ENCODE measurements at regions not wholly inside any gene's neighbourhood (a gene's known extent, or its start where the extent isn't known, plus 50 kb on each side); places are given as distances from the start of the nearest gene placed in this dataset.

- TF ChIP-seq, protein P1, sequence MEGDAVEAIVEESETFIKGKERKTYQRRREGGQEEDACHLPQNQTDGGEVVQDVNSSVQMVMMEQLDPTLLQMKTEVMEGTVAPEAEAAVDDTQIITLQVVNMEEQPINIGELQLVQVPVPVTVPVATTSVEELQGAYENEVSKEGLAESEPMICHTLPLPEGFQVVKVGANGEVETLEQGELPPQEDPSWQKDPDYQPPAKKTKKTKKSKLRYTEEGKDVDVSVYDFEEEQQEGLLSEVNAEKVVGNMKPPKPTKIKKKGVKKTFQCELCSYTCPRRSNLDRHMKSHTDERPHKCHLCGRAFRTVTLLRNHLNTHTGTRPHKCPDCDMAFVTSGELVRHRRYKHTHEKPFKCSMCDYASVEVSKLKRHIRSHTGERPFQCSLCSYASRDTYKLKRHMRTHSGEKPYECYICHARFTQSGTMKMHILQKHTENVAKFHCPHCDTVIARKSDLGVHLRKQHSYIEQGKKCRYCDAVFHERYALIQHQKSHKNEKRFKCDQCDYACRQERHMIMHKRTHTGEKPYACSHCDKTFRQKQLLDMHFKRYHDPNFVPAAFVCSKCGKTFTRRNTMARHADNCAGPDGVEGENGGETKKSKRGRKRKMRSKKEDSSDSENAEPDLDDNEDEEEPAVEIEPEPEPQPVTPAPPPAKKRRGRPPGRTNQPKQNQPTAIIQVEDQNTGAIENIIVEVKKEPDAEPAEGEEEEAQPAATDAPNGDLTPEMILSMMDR (IDR thresholded peaks at IDR 0.05) = no peak
- TF ChIP-seq POLR2A (IDR thresholded peaks at IDR 0.05) = no peak
These were observed 282.9 kb downstream of the RMST start for GRCh38 chr12:97745406-97746101.

All from thyroid gland (tissue), 4 donors.